Smooth muscle cell (in vitro differentiated cells): ENCODE measurements at regions not wholly inside any gene's neighbourhood (a gene's known extent, or its start where the extent isn't known, plus 50 kb on each side); places are given as distances from the start of the nearest gene placed in this dataset.
"Not testable (repeated sequence)": the region's sequence is repeated elsewhere in the genome, so short reads cannot be mapped to it uniquely, and the experiment has no call there.

Source experiments
- DNase-seq: peaks from one replicate; lab custom pipeline; 2025; ENCODE audit not compliant: unreplicated experiment; lab: John Stamatoyannopoulos, UW
- H2AFZ ChIP-seq: fragments of 200-600 bp; sonication (generic); 2 replicates; pipeline ENCODE4 v1.6.0; 2016; ENCODE audit warnings: antibody characterized with exemption, low read depth, mild to moderate bottlenecking
- H3F3A ChIP-seq: fragments of 200-600 bp; sonication (generic); 2 replicates; pipeline ENCODE4 v1.6.0; 2017; ENCODE audit warnings: antibody characterized with exemption, low read depth
- H3K27ac ChIP-seq: fragments of 200-600 bp; sonication (generic); 2 replicates; pipeline ENCODE4 v1.5.1; 2016; ENCODE audit warnings: low read depth, mild to moderate bottlenecking
- H3K27me3 ChIP-seq: fragments of 200-600 bp; sonication (generic); 2 replicates; pipeline ENCODE4 v1.6.1; 2016; ENCODE audit warnings: low read depth, mild to moderate bottlenecking
- H3K36me3 ChIP-seq: fragments of 200-600 bp; sonication (generic); 2 replicates; pipeline ENCODE4 v1.5.1; 2016; ENCODE audit warnings: low read depth
- H3K4me1 ChIP-seq: fragments of 200-600 bp; sonication (generic); 2 replicates; pipeline ENCODE4 v1.5.1; 2016; ENCODE audit warnings: low read depth
- H3K4me2 ChIP-seq: fragments of 200-600 bp; sonication (generic); 2 replicates; pipeline ENCODE4 v1.6.0; 2016; ENCODE audit warnings: mild to moderate bottlenecking
- H3K4me3 ChIP-seq: fragments of 200-600 bp; sonication (generic); 2 replicates; pipeline ENCODE4 v1.5.1; 2016; ENCODE audit warnings: mild to moderate bottlenecking
- H3K79me2 ChIP-seq: fragments of 200-600 bp; sonication (generic); 2 replicates; pipeline ENCODE4 v1.6.0; 2016; ENCODE audit warnings: low read depth, mild to moderate bottlenecking
- H3K9ac ChIP-seq: fragments of 200-600 bp; sonication (generic); 2 replicates; pipeline ENCODE4 v1.6.0; 2016; ENCODE audit warnings: low read depth
- H3K9me3 ChIP-seq: fragments of 200-600 bp; sonication (generic); replicated peaks from 2 replicates; pipeline ENCODE4 v1.5.1; 2016; ENCODE audit warnings: low read depth
- H4K20me1 ChIP-seq: fragments of 200-600 bp; sonication (generic); 2 replicates; pipeline ENCODE4 v1.6.0; 2016; ENCODE audit warnings: low read depth
- WGBS: methylation state at CpG from one replicate; pipeline ENCODE4 v1.1.7; 2016; ENCODE audit warnings: low lambda C conversion rate; 5-methylcytosine and 5-hydroxymethylcytosine counted together
- TF ChIP-seq, protein P1 (sequence below): fragments of 200-600 bp; sonication (generic); IDR thresholded peaks from 2 replicates; pipeline ENCODE4 v1.5.1; 2017; ENCODE audit warnings: borderline replicate concordance, mild to moderate bottlenecking, antibody characterized with exemption; ENCODE audit not compliant: insufficient read depth, poor library complexity, severe bottlenecking

- Histone ChIP-seq H3K27ac (peak overlapping the region; percentile 6), H3K27me3 (no peaks in the 10 kb centered on the region), H3K4me1 (peaks cover 4% of the 10 kb centered on the region), H3K79me2 (no peaks in the 10 kb centered on the region), H4K20me1 (no peaks in the 10 kb centered on the region), H3F3A (no peaks in the 10 kb centered on the region), H3K4me2 (peak overlapping the region; percentile 59), H3K36me3 (no peaks in the 10 kb centered on the region), H3K9ac (no peak overlapping the region), H3K9me3 (no peaks in the 10 kb centered on the region), H2AFZ (peak overlapping the region; percentile 37), H3K4me3 (no peak overlapping the region)
- no peak for DNase-seq
- TF ChIP-seq, protein P1, sequence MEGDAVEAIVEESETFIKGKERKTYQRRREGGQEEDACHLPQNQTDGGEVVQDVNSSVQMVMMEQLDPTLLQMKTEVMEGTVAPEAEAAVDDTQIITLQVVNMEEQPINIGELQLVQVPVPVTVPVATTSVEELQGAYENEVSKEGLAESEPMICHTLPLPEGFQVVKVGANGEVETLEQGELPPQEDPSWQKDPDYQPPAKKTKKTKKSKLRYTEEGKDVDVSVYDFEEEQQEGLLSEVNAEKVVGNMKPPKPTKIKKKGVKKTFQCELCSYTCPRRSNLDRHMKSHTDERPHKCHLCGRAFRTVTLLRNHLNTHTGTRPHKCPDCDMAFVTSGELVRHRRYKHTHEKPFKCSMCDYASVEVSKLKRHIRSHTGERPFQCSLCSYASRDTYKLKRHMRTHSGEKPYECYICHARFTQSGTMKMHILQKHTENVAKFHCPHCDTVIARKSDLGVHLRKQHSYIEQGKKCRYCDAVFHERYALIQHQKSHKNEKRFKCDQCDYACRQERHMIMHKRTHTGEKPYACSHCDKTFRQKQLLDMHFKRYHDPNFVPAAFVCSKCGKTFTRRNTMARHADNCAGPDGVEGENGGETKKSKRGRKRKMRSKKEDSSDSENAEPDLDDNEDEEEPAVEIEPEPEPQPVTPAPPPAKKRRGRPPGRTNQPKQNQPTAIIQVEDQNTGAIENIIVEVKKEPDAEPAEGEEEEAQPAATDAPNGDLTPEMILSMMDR: no peak
- WGBS: 37% methylated on average over 3 of the region's 3 CpGs
Measured at GRCh38 chr4:60992037-60992436, 208.1 kb upstream of the ADGRL3 start.

DNA sequence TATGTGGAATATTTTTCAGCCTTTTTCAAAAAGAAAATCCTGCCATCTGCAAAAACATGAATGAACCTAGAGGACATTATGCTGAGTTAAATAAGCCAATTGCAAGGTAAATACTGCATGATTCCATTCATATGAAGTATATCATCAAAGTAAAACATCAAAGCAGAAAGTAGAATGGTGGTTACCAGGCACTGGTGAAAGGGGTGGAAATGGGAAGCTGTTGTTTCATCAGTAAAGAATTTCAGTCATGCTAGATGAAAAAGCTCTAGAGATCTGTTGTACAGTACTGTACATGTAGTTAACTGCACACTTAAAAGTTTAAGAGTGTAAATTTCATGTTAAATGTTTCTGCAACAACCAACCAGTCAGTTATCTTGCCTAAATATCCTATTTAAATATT lies 196.8 kb upstream of the ADGRL3 start:
- H4K20me1 ChIP-seq: no peaks in the 10 kb centered on the region
- peak overlapping the region; percentile 21 for H3K4me2 ChIP-seq
- no peak overlapping the region for H3K27ac ChIP-seq
- TF ChIP-seq, protein P1: no peak
- peaks cover 3% of the 10 kb centered on the region for H3K36me3 ChIP-seq
- no peaks in the 10 kb centered on the region for H3K4me1 ChIP-seq
- no peak overlapping the region for H3K4me3 ChIP-seq
- H3F3A ChIP-seq: no peaks in the 10 kb centered on the region
- no peaks in the 10 kb centered on the region for H3K27me3 ChIP-seq
- H3K79me2 ChIP-seq: no peaks in the 10 kb centered on the region
- H3K9ac ChIP-seq: no peak overlapping the region
- peaks cover 6% of the 10 kb centered on the region for H3K9me3 ChIP-seq
- no peak overlapping the region for H2AFZ ChIP-seq
- no peak for DNase-seq

- Histone ChIP-seq H3K9me3 (peaks cover 6% of the 10 kb centered on the region), H3K4me3 (no peak overlapping the region), H3K27me3 (no peaks in the 10 kb centered on the region), H3K4me1 (no peaks in the 10 kb centered on the region), H2AFZ (no peak overlapping the region), H3K79me2 (no peaks in the 10 kb centered on the region), H3K36me3 (peaks cover 3% of the 10 kb centered on the region), H3F3A (no peaks in the 10 kb centered on the region), H3K9ac (no peak overlapping the region), H4K20me1 (no peaks in the 10 kb centered on the region), H3K4me2 (no peak overlapping the region), H3K27ac (no peak overlapping the region)
- WGBS: 45% methylated on average over 1 of the region's 1 CpG
- no peak for DNase-seq
- TF ChIP-seq, protein P1: no peak
Measured at GRCh38 chr4:61004651-61005170, 195.4 kb upstream of the ADGRL3 start.

DNA sequence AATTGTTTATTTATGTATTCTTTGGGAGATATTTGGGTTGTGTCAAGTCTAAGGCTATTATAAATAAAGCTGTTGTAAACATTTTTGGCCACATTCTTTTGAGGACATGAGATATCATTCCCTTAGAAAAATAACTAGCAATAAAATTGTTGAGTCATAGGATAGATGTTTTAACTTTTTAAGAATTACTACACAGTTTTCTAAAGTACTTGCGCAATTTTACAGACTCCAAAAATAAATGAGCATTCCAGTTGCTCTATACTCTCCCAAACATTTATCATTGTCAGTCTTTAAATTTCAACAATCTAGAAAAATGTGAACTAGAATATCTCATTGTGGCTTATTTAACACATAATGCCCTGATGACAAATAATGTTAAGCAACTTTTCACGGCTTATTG lies 189.1 kb upstream of the ADGRL3 start:
- H3K4me3 ChIP-seq: no peak overlapping the region
- no peaks in the 10 kb centered on the region for H3K36me3 ChIP-seq
- no peak overlapping the region for H3K4me2 ChIP-seq
- WGBS: 73% methylated on average over 2 of the region's 2 CpGs
- H3K27ac ChIP-seq: no peak overlapping the region
- no peaks in the 10 kb centered on the region for H3K4me1 ChIP-seq
- no peaks in the 10 kb centered on the region for H3K9me3 ChIP-seq
- no peak overlapping the region for H2AFZ ChIP-seq
- H3K9ac ChIP-seq: no peak overlapping the region
- H4K20me1 ChIP-seq: no peaks in the 10 kb centered on the region
- no peak for DNase-seq
- H3F3A ChIP-seq: no peaks in the 10 kb centered on the region
- TF ChIP-seq, protein P1: no peak
- no peaks in the 10 kb centered on the region for H3K79me2 ChIP-seq
- H3K27me3 ChIP-seq: no peaks in the 10 kb centered on the region

GRCh38 chr4:61011936-61012335 lies 188.2 kb upstream of the ADGRL3 start:
- not testable (repeated sequence) for H3K79me2 ChIP-seq, H3F3A ChIP-seq, H3K27me3 ChIP-seq, DNase-seq, H2AFZ ChIP-seq, H3K36me3 ChIP-seq, H3K27ac ChIP-seq, H3K4me1 ChIP-seq, H3K9me3 ChIP-seq, H3K9ac ChIP-seq, H4K20me1 ChIP-seq, H3K4me2 ChIP-seq, H3K4me3 ChIP-seq
- 97% methylated on average over 5 of the region's 5 CpGs for WGBS
